K562 (cell line): ENCODE measurements at regions not wholly inside any gene's neighbourhood (a gene's known extent, or its start where the extent isn't known, plus 50 kb on each side); places are given as distances from the start of the nearest gene placed in this dataset.

ENCODE experiments used
- ATAC-seq: fragments of 200-7000 bp; cut with Tn5 transposase; 3 replicates; pipeline ENCODE4 v1.9.1; 2020; ENCODE audit warnings: moderate library complexity
- BruUV-seq: library from RNA; stranded (reverse); fragments of 400-500 nt; replicated peaks from 2 replicates; lab custom pipeline; 2021; lab: Mats Ljungman, UMichigan
- CTCF ChIA-PET: fragments of 300-600 bp; formaldehyde crosslinking; extraction: SDS; loops from one replicate; lab custom pipeline; 2021; ENCODE audit warnings: low intra/inter-chr PET ratio; lab: Yijun Ruan, JAX
- POLR2A ChIA-PET: fragments of 300-600, 350-650 bp; sonication (Branson Sonifier 250); formaldehyde crosslinking; extraction: SDS; loops from one replicate; lab custom pipeline; 2021; ENCODE audit warnings: antibody characterized with exemption, inconsistent platforms; lab: Yijun Ruan, JAX
- DNase-seq, 4 experiments: peaks; one replicate each; pipeline versions ENCODE4 v3.0.0 to v3.0.0-alpha.2; 2011 to 2018; ENCODE audit warnings: low spot score in 3 of 4, mixed read lengths in 3 of 4; ENCODE audit errors: extremely low read depth in 1 of 4
- FAIRE-seq: peaks from 2 replicates; lab custom pipeline; 2011; peaks lifted over from hg19 to GRCh38; lab: Jason Lieb, UNC
- H2AFZ ChIP-seq: 2 replicates; pipeline ENCODE4 v1.6.0; 2011; ENCODE audit warnings: low read depth, low read length, control low read depth, inconsistent platforms
- H3K27ac ChIP-seq: fragments of 200-600 bp; 3 replicates; pipeline ENCODE4 v1.8.0; 2011; ENCODE audit warnings: low read depth, mild to moderate bottlenecking, control low read depth, inconsistent platforms, low read length, moderate library complexity, mixed read lengths; ENCODE audit errors: extremely low read depth
- H3K27me3 ChIP-seq, 2 experiments: fragments of 300-600 bp in 1 of 2; 2 replicates in 1 of 2; 3 replicates in 1 of 2; pipeline versions ENCODE4 v1.6.0 to v1.8.0; 2011; ENCODE audit warnings: inconsistent platforms in 2 of 2, low read length in 2 of 2, mild to moderate bottlenecking in 1 of 2, mixed read lengths in 1 of 2, moderate library complexity in 1 of 2; ENCODE audit not compliant: control insufficient read depth in 2 of 2, insufficient read depth in 2 of 2
- H3K36me3 ChIP-seq: fragments of 300-600 bp; 3 replicates; pipeline ENCODE4 v1.8.0; 2011; ENCODE audit warnings: mild to moderate bottlenecking, low read length, inconsistent platforms; ENCODE audit not compliant: control insufficient read depth, insufficient read depth
- H3K4me1 ChIP-seq, 2 experiments: fragments of 200-600 bp in 1 of 2; replicated peaks in 1 of 2; 2 replicates in 1 of 2; 3 replicates in 1 of 2; pipeline versions ENCODE4 v1.5.1 to v1.8.0; 2011; ENCODE audit warnings: inconsistent platforms in 2 of 2, low read length in 2 of 2, mild to moderate bottlenecking in 1 of 2, mixed read lengths in 1 of 2, moderate library complexity in 1 of 2; ENCODE audit not compliant: control insufficient read depth in 2 of 2, insufficient read depth in 2 of 2
- H3K4me2 ChIP-seq: 2 replicates; pipeline ENCODE4 v1.6.1; 2011; ENCODE audit warnings: low read length, control low read depth, inconsistent platforms, mixed read lengths; ENCODE audit not compliant: insufficient read depth
- H3K4me3 ChIP-seq: fragments of 200-600 bp; sonication (generic), shearing (Covaris generic); 2 replicates; pipeline ENCODE4 v1.5.1; 2016; ENCODE audit warnings: control low read depth, inconsistent platforms
- H3K79me2 ChIP-seq: fragments of 200-600 bp; 3 replicates; pipeline ENCODE4 v1.8.0; 2011; ENCODE audit warnings: low read length, inconsistent platforms; ENCODE audit not compliant: control insufficient read depth, insufficient read depth
- H3K9ac ChIP-seq, 2 experiments: 2 replicates each; pipeline versions ENCODE4 v1.6.0 to v1.6.1; 2011; ENCODE audit warnings: low read depth in 2 of 2, low read length in 2 of 2, control low read depth in 1 of 2, inconsistent platforms in 1 of 2, mild to moderate bottlenecking in 1 of 2, mixed read lengths in 1 of 2; ENCODE audit not compliant: insufficient read depth in 1 of 2
- H3K9me1 ChIP-seq: one replicate; pipeline ENCODE4 v1.6.0; 2011; ENCODE audit warnings: inconsistent platforms, mild to moderate bottlenecking, low read length, moderate library complexity; ENCODE audit not compliant: control insufficient read depth, insufficient read depth
- H3K9me3 ChIP-seq: replicated peaks from 2 replicates; pipeline ENCODE4 v1.5.1; 2011; ENCODE audit warnings: low read depth, low read length, inconsistent platforms; ENCODE audit not compliant: control insufficient read depth, insufficient read depth
- H4K20me1 ChIP-seq: replicated peaks from 2 replicates; pipeline ENCODE4 v1.6.1; 2011; ENCODE audit warnings: low read length, inconsistent platforms, mixed read lengths; ENCODE audit not compliant: control insufficient read depth, insufficient read depth
- CBFA2T3 ChIP-seq: fragments of 450-650 bp; IDR thresholded peaks from 2 replicates; pipeline ENCODE4 v1.6.1; 2017
- ELF4 ChIP-seq: fragments of 450-650 bp; formaldehyde crosslinking; IDR thresholded peaks from 2 replicates; pipeline ENCODE4 v1.4.0; 2022; ENCODE audit warnings: missing genetic modification characterization
- FOXJ3 ChIP-seq: sonication (generic); formaldehyde crosslinking; IDR thresholded peaks from 2 replicates; pipeline ENCODE4 v1.4.0; 2020; ENCODE audit warnings: mild to moderate bottlenecking, missing genetic modification reagents
- POLR2H ChIP-seq: IDR thresholded peaks from 2 replicates; pipeline ENCODE4 v1.6.1; 2016; ENCODE audit warnings: missing genetic modification characterization, low read depth, mild to moderate bottlenecking, control low read depth, missing compliant biosample characterization, moderate library complexity
- SRSF7 ChIP-seq: fragments of 200-400 bp; formaldehyde crosslinking; optimal IDR thresholded peaks from 2 replicates; pipeline ENCODE3; 2017; ENCODE audit warnings: mild to moderate bottlenecking, low read depth, low read length
- ZBTB17 ChIP-seq: fragments of 450-650 bp; formaldehyde crosslinking; IDR thresholded peaks from 2 replicates; pipeline ENCODE4 v1.4.0; 2020; ENCODE audit warnings: mild to moderate bottlenecking
- WGBS: fragments of 100-300 bp; shearing (Covaris generic); methylation state at CpG from one replicate; pipeline ENCODE4 v1.1.6; 2016; ENCODE audit warnings: low coverage, mixed read lengths; ENCODE audit not compliant: insufficient coverage; ENCODE audit errors: missing lambda C conversion rate; 5-methylcytosine and 5-hydroxymethylcytosine counted together
- in situ Hi-C: fragments of 300-500 bp; cut with MboI; formaldehyde crosslinking; loops from 4 replicates; pipeline ENCODE4 v1.15.0; 2018; ENCODE audit warnings: inconsistent platforms, mixed read lengths
- intact Hi-C: fragments of 100-400 bp; cut with micrococcal nuclease; formaldehyde crosslinking; loops from 2 replicates; pipeline ENCODE4 v1.14.2; 2022
- TF ChIP-seq, protein P1 (sequence below), 2 experiments: fragments of 450-650 bp; IDR thresholded peaks; 2 replicates each; pipeline ENCODE4 v1.6.1; 2016
- TF ChIP-seq, protein P2 (sequence below): fragments of 250-450 bp; sonication (Bioruptor Pico); IDR thresholded peaks from 2 replicates; pipeline ENCODE4 v1.8.0; 2022; ENCODE audit warnings: inconsistent platforms

DNA sequence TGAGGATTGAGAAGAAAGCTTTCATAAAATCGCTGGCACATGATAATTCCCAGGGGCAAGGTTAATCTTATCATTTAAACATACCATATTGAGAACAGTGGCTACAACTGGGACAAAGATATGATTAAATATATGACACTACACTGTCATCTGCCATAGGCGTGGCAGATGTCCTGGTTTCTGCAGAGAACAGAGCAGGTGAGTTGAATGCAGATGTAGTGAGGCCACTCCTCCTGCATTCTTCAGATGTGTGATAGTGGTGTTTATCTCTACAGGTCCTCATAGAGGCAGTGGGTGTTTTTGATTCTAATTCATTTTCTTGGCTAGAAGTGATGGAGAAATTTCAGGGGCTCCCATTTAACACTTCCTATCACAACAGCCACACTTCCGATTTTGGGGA lies 237.0 kb upstream of the CDH9 start:
- 9% methylated on average over 3 of the region's 3 CpGs for WGBS

More for the DNA sequence above, 237.0 kb upstream of the CDH9 start:
- Histone ChIP-seq H3K9me1 (no peaks in the 10 kb centered on the region), H3K9me3 (no peaks in the 10 kb centered on the region), H2AFZ (no peak overlapping the region), H3K79me2 (no peaks in the 10 kb centered on the region), H3K4me3 (no peak overlapping the region), H3K27ac (no peak overlapping the region), H3K4me1 (no peaks in the 10 kb centered on the region), H4K20me1 (no peaks in the 10 kb centered on the region), H3K4me2 (no peak overlapping the region), H3K27me3 (no peaks in the 10 kb centered on the region), H3K9ac (no peak overlapping the region), H3K36me3 (no peaks in the 10 kb centered on the region)
- intact Hi-C loops (no loop called here), in situ Hi-C loops (no loop called here)
- TF ChIP-seq FOXJ3 (CRISPR knock-in tag) (no peak), SRSF7 (no peak), ELF4 (CRISPR knock-in tag) (no peak), CBFA2T3 (0 out of 2 replicates have a peak, but pooled peaks have one; percentile 4), ZBTB17 (CRISPR knock-in tag) (peak; percentile 93), POLR2H (tag) (no peak)
- TF ChIP-seq, protein P1, sequence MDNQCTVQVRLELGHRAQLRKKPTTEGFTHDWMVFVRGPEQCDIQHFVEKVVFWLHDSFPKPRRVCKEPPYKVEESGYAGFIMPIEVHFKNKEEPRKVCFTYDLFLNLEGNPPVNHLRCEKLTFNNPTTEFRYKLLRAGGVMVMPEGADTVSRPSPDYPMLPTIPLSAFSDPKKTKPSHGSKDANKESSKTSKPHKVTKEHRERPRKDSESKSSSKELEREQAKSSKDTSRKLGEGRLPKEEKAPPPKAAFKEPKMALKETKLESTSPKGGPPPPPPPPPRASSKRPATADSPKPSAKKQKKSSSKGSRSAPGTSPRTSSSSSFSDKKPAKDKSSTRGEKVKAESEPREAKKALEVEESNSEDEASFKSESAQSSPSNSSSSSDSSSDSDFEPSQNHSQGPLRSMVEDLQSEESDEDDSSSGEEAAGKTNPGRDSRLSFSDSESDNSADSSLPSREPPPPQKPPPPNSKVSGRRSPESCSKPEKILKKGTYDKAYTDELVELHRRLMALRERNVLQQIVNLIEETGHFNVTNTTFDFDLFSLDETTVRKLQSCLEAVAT (IDR thresholded peaks at IDR 0.05): peak in 1 of 2 experiments; percentile 33; a peak in 1 of 4 replicates
- TF ChIP-seq, protein P2, sequence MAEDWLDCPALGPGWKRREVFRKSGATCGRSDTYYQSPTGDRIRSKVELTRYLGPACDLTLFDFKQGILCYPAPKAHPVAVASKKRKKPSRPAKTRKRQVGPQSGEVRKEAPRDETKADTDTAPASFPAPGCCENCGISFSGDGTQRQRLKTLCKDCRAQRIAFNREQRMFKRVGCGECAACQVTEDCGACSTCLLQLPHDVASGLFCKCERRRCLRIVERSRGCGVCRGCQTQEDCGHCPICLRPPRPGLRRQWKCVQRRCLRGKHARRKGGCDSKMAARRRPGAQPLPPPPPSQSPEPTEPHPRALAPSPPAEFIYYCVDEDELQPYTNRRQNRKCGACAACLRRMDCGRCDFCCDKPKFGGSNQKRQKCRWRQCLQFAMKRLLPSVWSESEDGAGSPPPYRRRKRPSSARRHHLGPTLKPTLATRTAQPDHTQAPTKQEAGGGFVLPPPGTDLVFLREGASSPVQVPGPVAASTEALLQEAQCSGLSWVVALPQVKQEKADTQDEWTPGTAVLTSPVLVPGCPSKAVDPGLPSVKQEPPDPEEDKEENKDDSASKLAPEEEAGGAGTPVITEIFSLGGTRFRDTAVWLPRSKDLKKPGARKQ: no peak
- no peak for DNase-seq
- FAIRE-seq: no peak
- POLR2A ChIA-PET: no interaction called here
- CTCF ChIA-PET: no interaction called here
- BruUV-seq: no TSS peak
- ATAC-seq: peak; percentile 38; the same call in 1 of the 3 replicates
